Stomach smooth muscle (tissue), 2 donors: ENCODE measurements at regions not wholly inside any gene's neighbourhood (a gene's known extent, or its start where the extent isn't known, plus 50 kb on each side); places are given as distances from the start of the nearest gene placed in this dataset.
"Not testable (repeated sequence)": the region's sequence is repeated elsewhere in the genome, so short reads cannot be mapped to it uniquely, and the experiment has no call there.

Experiments
- H3K27ac ChIP-seq: one replicate; pipeline ENCODE4 v1.7.0; 2013; ENCODE audit warnings: mild to moderate bottlenecking, low read length, inconsistent platforms
- H3K27me3 ChIP-seq, 2 donors: one replicate each; pipeline ENCODE4 v1.7.0; 2013; ENCODE audit warnings: low read length in 2 of 2; ENCODE audit not compliant: insufficient read depth in 2 of 2, control insufficient read depth in 1 of 2
- H3K36me3 ChIP-seq, 2 donors: one replicate each; pipeline ENCODE4 v1.7.0; 2013; ENCODE audit warnings: low read length in 2 of 2; ENCODE audit not compliant: control insufficient read depth in 2 of 2, insufficient read depth in 2 of 2
- H3K4me1 ChIP-seq: one replicate; pipeline ENCODE4 v1.7.0; 2013; ENCODE audit warnings: low read length; ENCODE audit not compliant: control insufficient read depth, insufficient read depth
- H3K4me3 ChIP-seq, 2 donors: one replicate each; pipeline ENCODE4 v1.7.0; 2013; ENCODE audit warnings: low read length in 2 of 2
- H3K9ac ChIP-seq, 2 donors: one replicate each; pipeline ENCODE4 v1.7.0; 2013; ENCODE audit warnings: low read length in 2 of 2, mild to moderate bottlenecking in 1 of 2
- H3K9me3 ChIP-seq, 2 donors: one replicate each; pipeline ENCODE4 v1.7.0; 2013; ENCODE audit warnings: low read length in 2 of 2; ENCODE audit not compliant: control insufficient read depth in 2 of 2
- donor health status: healthy.
- donor health status: Pancreatic carcinoma.

GRCh38 chr1:201637282-201638079 lies 98.6 kb downstream of the NAV1 start:
- Histone ChIP-seq H3K9ac (no peak overlapping the region), H3K9me3 (no peaks in the 10 kb centered on the region), H3K4me1 (peaks cover 26% of the 10 kb centered on the region), H3K27ac (no peak overlapping the region), H3K36me3 (no peaks in the 10 kb centered on the region), H3K4me3 (no peak overlapping the region), H3K27me3 (no peaks in the 10 kb centered on the region)

GRCh38 chr1:201639391-201639790 lies 100.5 kb downstream of the NAV1 start:
- Histone ChIP-seq H3K4me3 (no peak overlapping the region), H3K36me3 (no peaks in the 10 kb centered on the region), H3K9me3 (no peaks in the 10 kb centered on the region), H3K27ac (no peak overlapping the region), H3K27me3 (no peaks in the 10 kb centered on the region), H3K4me1 (peaks cover 14% of the 10 kb centered on the region), H3K9ac (no peak overlapping the region)

- Histone ChIP-seq H3K27me3 (no peaks in the 10 kb centered on the region), H3K9me3 (no peaks in the 10 kb centered on the region), H3K27ac (no peak overlapping the region), H3K9ac (no peak overlapping the region), H3K4me3 (no peak overlapping the region), H3K36me3 (no peaks in the 10 kb centered on the region), H3K4me1 (peaks cover 12% of the 10 kb centered on the region)
Observed at GRCh38 chr1:201639826-201640225, 100.9 kb downstream of the NAV1 start.

GRCh38 chr1:201640624-201641023 lies 101.7 kb downstream of the NAV1 start:
- no peak overlapping the region for H3K4me3 ChIP-seq
- no peak overlapping the region for H3K27ac ChIP-seq
- no peaks in the 10 kb centered on the region for H3K36me3 ChIP-seq
- H3K9me3 ChIP-seq, result no peaks in the 10 kb centered on the region
- no peak overlapping the region for H3K9ac ChIP-seq
- H3K4me1 ChIP-seq, result peaks cover 12% of the 10 kb centered on the region
- H3K27me3 ChIP-seq, result no peaks in the 10 kb centered on the region

- no peaks in the 10 kb centered on the region for H3K27me3 ChIP-seq
- H3K9me3 ChIP-seq, result no peaks in the 10 kb centered on the region
- H3K9ac ChIP-seq, result no peak overlapping the region
- H3K27ac ChIP-seq, result no peak overlapping the region
- no peak overlapping the region for H3K4me3 ChIP-seq
- H3K36me3 ChIP-seq, result no peaks in the 10 kb centered on the region
- peaks cover 12% of the 10 kb centered on the region for H3K4me1 ChIP-seq
Observed at GRCh38 chr1:201641524-201642253, 102.8 kb downstream of the NAV1 start.

GRCh38 chr1:201643835-201644104 lies 104.8 kb downstream of the NAV1 start:
- Histone ChIP-seq H3K9me3 (no peaks in the 10 kb centered on the region), H3K4me3 (no peak overlapping the region)

GRCh38 chr1:201644197-201644596 lies 105.3 kb downstream of the NAV1 start:
- no peaks in the 10 kb centered on the region for H3K36me3 ChIP-seq
- H3K4me1 ChIP-seq, result peaks cover 18% of the 10 kb centered on the region
- no peaks in the 10 kb centered on the region for H3K27me3 ChIP-seq
- H3K27ac ChIP-seq, result no peak overlapping the region
- H3K4me3 ChIP-seq, result no peak overlapping the region
- H3K9ac ChIP-seq, result no peak overlapping the region
- no peaks in the 10 kb centered on the region for H3K9me3 ChIP-seq

More at GRCh38 chr1:201643835-201644104, 104.8 kb downstream of the NAV1 start:
- Histone ChIP-seq H3K27me3 (no peaks in the 10 kb centered on the region), H3K9ac (no peak overlapping the region), H3K27ac (no peak overlapping the region), H3K4me1 (peaks cover 13% of the 10 kb centered on the region), H3K36me3 (no peaks in the 10 kb centered on the region)

- peaks cover 23% of the 10 kb centered on the region for H3K4me1 ChIP-seq
- not testable (repeated sequence) for H3K9ac ChIP-seq, H3K27me3 ChIP-seq, H3K4me3 ChIP-seq, H3K36me3 ChIP-seq, H3K9me3 ChIP-seq, H3K27ac ChIP-seq
Observed at GRCh38 chr1:201645000-201645399, 106.1 kb downstream of the NAV1 start.

GRCh38 chr1:201645956-201646355 lies 107.0 kb downstream of the NAV1 start:
- H3K4me3 ChIP-seq, result no peak overlapping the region
- H3K9ac ChIP-seq, result no peak overlapping the region
- H3K27ac ChIP-seq, result no peak overlapping the region
- no peaks in the 10 kb centered on the region for H3K9me3 ChIP-seq
- no peaks in the 10 kb centered on the region for H3K36me3 ChIP-seq
- H3K4me1 ChIP-seq, result peaks cover 32% of the 10 kb centered on the region
- no peaks in the 10 kb centered on the region for H3K27me3 ChIP-seq

GRCh38 chr1:201646411-201647022 lies 107.6 kb downstream of the NAV1 start:
- H3K4me1 ChIP-seq, result peaks cover 33% of the 10 kb centered on the region
- no peaks in the 10 kb centered on the region for H3K36me3 ChIP-seq
- no peak overlapping the region for H3K4me3 ChIP-seq
- H3K9me3 ChIP-seq, result no peaks in the 10 kb centered on the region
- no peak overlapping the region for H3K27ac ChIP-seq
- no peak overlapping the region for H3K9ac ChIP-seq
- H3K27me3 ChIP-seq, result no peaks in the 10 kb centered on the region

- Histone ChIP-seq H3K27me3 (no peaks in the 10 kb centered on the region), H3K36me3 (no peaks in the 10 kb centered on the region), H3K4me1 (peaks cover 35% of the 10 kb centered on the region), H3K9me3 (no peaks in the 10 kb centered on the region), H3K4me3 (peak overlapping the region in 1 of 2 donors; percentile 81), H3K9ac (no peak overlapping the region), H3K27ac (no peak overlapping the region)
Observed at GRCh38 chr1:201647094-201647493, 108.2 kb downstream of the NAV1 start.
